ENCODE measurements at regions not wholly inside any gene's neighbourhood (a gene's known extent, or its start where the extent isn't known, plus 50 kb on each side); places are given as distances from the start of the nearest gene placed in this dataset.

- TF ChIP-seq CTCF (IDR thresholded peaks at IDR 0.05; ENCODE audit: poor library complexity, severe bottlenecking) (no peak), RAD21 (conservative IDR thresholded peaks at IDR 0.05) (no peak), SMC3 (conservative IDR thresholded peaks at IDR 0.05; ENCODE audit: poor library complexity) (no peak), EZH2 (IDR thresholded peaks at IDR 0.05; ENCODE audit: borderline replicate concordance, insufficient read depth, low read length, poor library complexity, severe bottlenecking) (no peak), POLR2AphosphoS5 (IDR thresholded peaks at IDR 0.05) (no peak), EP300 (conservative IDR thresholded peaks at IDR 0.05; ENCODE audit: poor library complexity, severe bottlenecking) (no peak), MXI1 (conservative IDR thresholded peaks at IDR 0.05; ENCODE audit: poor library complexity, severe bottlenecking) (no peak), TAF1 (IDR thresholded peaks at IDR 0.05; ENCODE audit: low read depth) (no peak), REST (IDR thresholded peaks at IDR 0.05; ENCODE audit: borderline replicate concordance) (no peak)
Measured at GRCh38 chr10:108521827-108522492, 1357.5 kb upstream of the SORCS1 start.
